OCI-LY3 (cell line): ENCODE measurements at regions not wholly inside any gene's neighbourhood (a gene's known extent, or its start where the extent isn't known, plus 50 kb on each side); places are given as distances from the start of the nearest gene placed in this dataset.

Experiments
- CTCF ChIP-seq: fragments of 200-600, 300-600 bp; sonication (generic); IDR thresholded peaks from 2 replicates; pipeline ENCODE4 v1.5.1; 2014; ENCODE audit warnings: antibody characterized with exemption, low read length, low read depth
- EZH2phosphoT487 ChIP-seq: fragments of 200-600 bp; shearing (Covaris generic); IDR thresholded peaks from 2 replicates; pipeline ENCODE4 v1.6.1; 2018; ENCODE audit warnings: antibody characterized with exemption, mixed run types, low read depth

- TF ChIP-seq CTCF (no peak), EZH2phosphoT487 (no peak)
These were observed 1101.0 kb downstream of the ROBO2 start for GRCh38 chr3:78140866-78141265.
